ENCODE measurements at regions not wholly inside any gene's neighbourhood (a gene's known extent, or its start where the extent isn't known, plus 50 kb on each side); places are given as distances from the start of the nearest gene placed in this dataset.

GRCh38 chr12:31205054-31205453 lies 120.9 kb downstream of the SINHCAF start:
- TF ChIP-seq CTCF (conservative IDR thresholded peaks at IDR 0.05) (no peak), EZH2 (IDR thresholded peaks at IDR 0.05; ENCODE audit: low read depth) (no peak)

Data from PC-9 (cell line).